ENCODE measurements at regions not wholly inside any gene's neighbourhood (a gene's known extent, or its start where the extent isn't known, plus 50 kb on each side); places are given as distances from the start of the nearest gene placed in this dataset.
"Not testable (repeated sequence)": the region's sequence is repeated elsewhere in the genome, so short reads cannot be mapped to it uniquely, and the experiment has no call there.

DNA sequence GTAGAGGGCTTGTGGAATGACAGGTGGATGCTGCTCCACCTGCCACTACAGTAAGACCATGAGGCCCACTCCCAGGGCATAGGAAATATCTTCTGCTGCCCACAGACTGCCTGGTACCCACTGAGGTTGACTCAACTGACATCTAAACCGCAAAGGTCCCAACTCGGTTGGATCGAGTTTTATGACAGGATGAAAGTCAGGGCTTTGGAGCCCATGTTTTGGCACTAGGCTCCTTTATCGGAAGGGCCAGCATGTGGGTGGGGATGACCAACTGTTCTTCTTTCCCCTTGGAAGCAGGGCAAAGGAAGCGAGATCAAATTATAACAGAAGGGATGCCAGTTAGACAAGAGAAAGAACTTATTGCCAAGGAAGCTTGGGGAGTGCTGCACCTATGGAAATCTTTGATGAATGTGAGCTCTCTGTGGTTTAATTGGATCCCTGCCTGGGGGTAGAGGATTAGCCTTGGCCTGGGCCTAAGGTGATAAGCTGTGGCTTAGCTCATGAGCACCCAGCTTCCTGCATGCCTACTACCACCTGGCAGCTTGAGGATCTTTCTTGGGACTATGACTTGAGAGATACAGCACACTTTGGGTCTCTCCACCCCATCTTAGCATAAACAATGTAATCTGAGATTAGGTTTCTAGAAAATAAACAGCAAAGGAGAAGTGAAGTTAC lies 121.8 kb downstream of the KCNA5 start:
- DNase-seq (ENCODE audit: low read depth, low spot score) = no peak

- peak; percentile 90 for DNase-seq (ENCODE audit: low read depth, low spot score)
Measured at GRCh38 chr12:5166976-5167375, 123.3 kb downstream of the KCNA5 start.

GRCh38 chr12:5168148-5168547 lies 124.5 kb downstream of the KCNA5 start:
- no peak for DNase-seq (ENCODE audit: low read depth, low spot score)

GRCh38 chr12:5170844-5171243 lies 127.2 kb downstream of the KCNA5 start:
- DNase-seq (ENCODE audit: low read depth, low spot score) = no peak

DNA sequence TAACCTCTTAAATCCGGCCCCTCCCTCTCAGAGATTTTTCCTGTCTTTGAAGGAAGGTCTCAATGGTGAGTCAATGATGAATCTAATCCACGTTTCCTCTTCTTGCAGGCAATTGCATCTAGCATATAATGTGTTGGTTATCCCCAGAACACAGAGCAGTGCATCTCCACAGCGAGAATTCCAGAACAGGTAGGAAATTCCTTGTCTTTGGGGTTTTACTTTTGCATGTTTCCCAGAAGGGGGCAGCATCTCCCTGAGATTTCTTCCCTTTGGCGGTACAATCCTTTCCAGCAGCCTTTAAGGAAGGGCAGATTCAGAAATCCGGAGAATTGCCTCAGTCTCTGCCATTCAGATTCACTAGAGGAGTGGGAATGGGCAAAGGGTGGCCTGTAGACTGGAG lies 128.0 kb downstream of the KCNA5 start:
- DNase-seq (ENCODE audit: low read depth, low spot score) = peak; percentile 78

- DNase-seq (ENCODE audit: low read depth, low spot score) = no peak
Measured at GRCh38 chr12:5172886-5173285, 129.2 kb downstream of the KCNA5 start.

DNA sequence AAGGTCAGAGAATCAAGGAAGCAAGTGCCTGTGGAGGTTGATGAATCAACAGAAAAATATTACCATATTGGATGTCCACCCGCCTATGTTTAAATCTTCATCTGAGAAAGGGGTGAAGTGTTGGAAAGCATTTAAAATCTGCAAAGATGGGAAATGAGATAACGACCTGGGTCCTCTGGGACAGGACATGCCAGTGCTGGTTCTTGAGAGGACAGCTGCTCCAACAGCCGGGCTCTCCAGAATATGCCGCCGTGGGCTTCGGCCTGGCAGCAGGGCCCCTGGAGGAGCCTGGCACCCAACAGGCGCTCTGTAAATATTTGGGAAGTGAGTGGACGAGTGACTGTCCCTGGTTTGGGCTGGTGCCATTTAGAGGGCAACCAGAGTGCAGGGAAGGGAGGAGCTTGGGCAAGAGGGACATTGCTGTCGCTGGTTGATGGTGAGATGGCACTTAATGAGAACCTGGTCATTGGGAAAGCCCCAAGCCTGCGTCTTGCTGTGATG lies 129.9 kb downstream of the KCNA5 start:
- DNase-seq (ENCODE audit: low read depth, low spot score) = no peak

DNA sequence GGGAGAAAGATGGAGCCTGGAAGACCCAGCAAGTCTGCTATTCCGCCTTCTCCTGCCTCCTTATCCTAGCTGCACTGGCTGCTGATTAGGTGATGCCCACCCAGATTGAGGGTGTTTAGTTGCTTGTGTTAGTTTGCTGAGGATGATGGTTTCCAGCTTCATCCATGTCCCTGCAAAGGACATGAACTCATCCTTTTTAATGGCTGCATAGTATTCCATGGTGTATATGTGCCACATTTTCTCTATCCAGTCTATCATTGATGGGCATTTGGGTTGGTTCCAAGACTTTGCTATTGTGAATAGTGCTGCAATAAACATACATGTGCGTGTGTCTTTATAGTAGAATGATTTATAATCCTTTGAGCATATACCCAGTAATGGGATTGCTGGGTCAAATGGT lies 131.7 kb downstream of the KCNA5 start:
- DNase-seq (ENCODE audit: low read depth, low spot score) = not testable (repeated sequence)

DNA sequence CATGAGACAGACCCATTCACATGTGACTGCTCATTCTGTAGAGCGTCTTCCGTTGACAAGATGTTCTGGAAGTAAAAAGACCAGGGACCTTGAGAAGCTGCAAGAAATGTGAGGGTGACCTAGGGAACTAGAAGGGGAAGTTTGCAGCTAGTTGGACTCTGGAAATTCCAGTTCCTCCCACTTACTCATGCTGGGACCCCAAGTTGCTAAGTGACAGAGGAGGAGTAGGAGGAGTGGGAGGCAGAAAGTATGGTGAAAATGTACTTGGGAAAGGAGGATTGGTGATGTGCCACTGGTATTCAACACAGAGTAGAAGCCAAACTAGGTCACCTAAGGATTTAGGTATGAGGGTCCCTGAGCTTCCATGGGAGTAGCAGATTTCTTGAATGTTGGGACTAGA lies 132.4 kb downstream of the KCNA5 start:
- DNase-seq (ENCODE audit: low read depth, low spot score) = no peak

- no peak for DNase-seq (ENCODE audit: low read depth, low spot score)
Measured at GRCh38 chr12:5177096-5177495, 133.4 kb downstream of the KCNA5 start.

DNA sequence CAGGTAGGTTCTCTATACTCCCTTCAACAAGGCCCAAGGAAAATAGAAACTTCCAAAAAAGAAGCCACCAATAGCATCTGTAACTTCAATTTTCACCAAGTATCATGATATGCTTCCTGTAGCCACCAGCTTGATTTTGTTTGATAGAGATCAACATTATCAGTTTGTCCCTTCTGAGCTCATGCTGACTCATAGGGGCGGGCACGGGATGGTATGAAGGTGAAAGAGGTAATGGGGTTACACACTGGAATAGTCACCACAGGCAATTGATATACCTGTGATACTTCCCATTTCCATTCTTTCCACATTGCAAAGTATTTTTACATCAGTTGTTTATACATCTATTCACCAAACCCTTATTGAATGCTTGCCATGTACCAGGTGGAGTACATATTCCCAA lies 134.1 kb downstream of the KCNA5 start:
- no peak for DNase-seq (ENCODE audit: low read depth, low spot score)

DNA sequence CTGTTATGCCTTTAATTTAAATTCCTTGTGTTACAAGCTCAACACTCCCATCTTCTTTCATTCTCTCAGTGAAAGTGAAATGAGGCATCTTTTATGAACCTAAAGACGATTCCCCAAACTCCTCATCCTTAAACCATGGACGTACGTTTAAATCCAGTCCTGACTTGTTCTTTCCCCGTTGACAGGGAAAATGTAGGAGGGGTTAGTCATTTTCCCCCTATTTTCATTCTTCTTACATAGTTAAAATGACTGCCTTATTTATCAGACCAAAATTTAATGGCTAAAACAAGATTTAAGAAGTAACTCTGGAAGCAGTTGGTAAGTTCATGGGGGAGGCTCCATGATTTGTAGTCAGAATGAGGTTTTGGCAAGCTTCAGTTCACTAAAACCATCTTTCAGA lies 134.9 kb downstream of the KCNA5 start:
- DNase-seq (ENCODE audit: low read depth, low spot score) = no peak

GRCh38 chr12:5180496-5180895 lies 136.8 kb downstream of the KCNA5 start:
- no peak for DNase-seq (ENCODE audit: low read depth, low spot score)

- DNase-seq (ENCODE audit: low read depth, low spot score) = no peak
Measured at GRCh38 chr12:5184186-5184585, 140.5 kb downstream of the KCNA5 start.

DNA sequence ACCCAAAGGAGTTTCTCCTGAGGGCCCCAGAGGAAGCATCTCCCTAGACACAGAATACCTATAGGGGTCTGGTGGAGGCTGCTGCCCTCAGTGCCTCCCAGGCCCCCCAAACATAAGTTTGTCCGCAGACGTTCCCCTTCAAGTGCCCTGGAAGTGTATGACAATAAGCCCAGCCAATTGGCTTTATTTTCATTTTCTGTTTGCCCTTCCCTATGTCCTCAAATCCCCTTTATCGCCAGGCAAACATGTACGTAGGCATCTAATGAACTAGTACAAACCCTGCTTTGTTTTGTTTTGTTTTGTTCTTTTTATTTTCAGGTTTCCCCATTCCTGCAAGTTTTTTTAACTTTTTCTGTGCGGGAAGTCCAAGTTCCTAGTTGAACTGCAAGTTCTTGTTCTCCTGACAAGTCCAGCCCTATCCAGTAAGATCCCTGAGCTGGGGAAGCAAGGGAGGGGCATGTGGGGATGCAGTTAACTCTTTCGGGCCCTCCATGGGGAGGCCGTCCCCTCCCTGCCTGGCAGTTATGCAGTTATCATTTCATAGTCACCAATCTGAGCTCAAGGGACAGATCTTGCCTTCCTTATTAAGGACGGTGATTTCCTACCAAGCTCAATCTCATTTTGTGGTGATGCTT lies 141.9 kb downstream of the KCNA5 start:
- no peak for DNase-seq (ENCODE audit: low read depth, low spot score)

DNA sequence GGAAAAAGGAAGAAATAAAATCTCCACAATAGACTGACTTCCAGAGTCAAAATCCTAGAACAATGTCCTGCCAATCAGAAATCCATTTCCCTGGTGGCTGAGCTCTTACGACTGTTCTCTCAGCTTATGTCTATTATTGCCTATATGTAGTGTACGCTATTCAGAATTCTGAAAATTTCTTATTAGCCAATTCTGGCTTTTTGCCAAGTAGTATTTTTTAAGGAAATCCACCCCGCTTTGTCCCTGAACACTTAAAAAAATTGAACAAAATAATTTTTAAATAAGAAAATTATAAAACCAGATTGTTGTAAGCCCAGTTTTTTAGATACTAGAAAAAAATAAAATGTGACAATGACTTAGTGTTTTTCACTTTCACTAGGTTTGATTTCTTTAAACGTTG lies 143.0 kb downstream of the KCNA5 start:
- no peak for DNase-seq (ENCODE audit: low read depth, low spot score)

DNA sequence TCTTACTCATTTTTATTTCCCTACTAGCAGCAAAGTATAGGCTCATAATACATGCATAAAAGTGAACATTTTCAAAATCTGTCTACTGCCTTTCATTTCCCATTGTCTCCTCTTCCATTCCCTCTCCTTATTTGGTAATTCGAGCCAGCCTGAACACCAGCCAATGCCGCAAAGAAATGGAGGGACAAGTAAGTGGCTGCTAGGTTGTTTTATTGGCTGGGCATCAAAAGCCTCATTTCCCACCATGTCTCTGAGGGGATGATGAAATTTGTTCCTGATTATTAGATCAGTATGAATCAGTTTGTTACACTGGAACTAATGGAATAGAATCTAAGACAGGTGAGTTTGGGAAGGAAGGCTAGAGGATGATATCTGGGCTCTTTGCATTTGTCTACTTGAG lies 143.5 kb downstream of the KCNA5 start:
- DNase-seq (ENCODE audit: low read depth, low spot score) = no peak

- DNase-seq (ENCODE audit: low read depth, low spot score) = no peak
Measured at GRCh38 chr12:5188472-5188871, 144.8 kb downstream of the KCNA5 start.

DNA sequence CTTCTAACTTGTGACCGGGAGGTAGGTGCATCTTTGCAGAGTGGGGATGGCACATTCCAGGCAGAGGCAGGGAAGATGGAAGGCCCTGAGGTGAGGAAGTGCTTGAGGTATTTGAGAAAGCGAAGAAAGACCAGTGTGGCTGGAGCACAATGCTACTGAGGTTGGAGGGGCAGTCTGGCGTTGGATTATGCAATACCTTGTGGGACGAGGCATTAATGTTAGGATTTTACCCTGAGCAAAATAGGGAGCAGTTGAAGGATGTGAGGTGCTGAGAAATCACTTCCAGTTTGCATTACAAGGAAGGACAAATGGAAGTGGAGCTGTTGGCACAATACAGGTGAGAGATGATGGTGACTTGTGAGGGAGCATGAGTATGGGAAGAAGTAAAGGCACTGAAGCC lies 145.5 kb downstream of the KCNA5 start:
- DNase-seq (ENCODE audit: low read depth, low spot score) = no peak

- no peak for DNase-seq (ENCODE audit: low read depth, low spot score)
Measured at GRCh38 chr12:5191803-5192538, 148.3 kb downstream of the KCNA5 start.

- no peak for DNase-seq (ENCODE audit: low read depth, low spot score)
Measured at GRCh38 chr12:5192726-5193125, 149.0 kb downstream of the KCNA5 start.

- DNase-seq (ENCODE audit: low read depth, low spot score) = no peak
Measured at GRCh38 chr12:5194306-5194705, 150.6 kb downstream of the KCNA5 start.

DNA sequence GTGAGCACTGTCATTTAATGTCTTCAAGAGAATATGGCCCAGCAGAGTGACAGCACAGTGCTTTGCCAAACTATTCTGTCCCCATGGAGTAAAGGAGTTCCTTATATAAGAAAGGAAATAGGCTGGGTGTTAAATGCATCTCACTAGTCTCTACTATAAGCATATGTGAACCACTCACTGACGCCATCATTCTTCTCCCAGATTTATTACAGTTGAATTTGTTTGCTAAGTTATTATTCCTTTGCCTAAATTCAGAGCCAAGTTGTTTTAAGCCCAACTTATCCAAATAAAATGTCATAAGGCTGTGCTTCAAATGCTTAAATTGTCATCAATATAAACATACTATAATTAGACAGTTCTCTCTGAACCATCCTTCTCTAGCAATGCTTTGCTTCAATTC lies 151.6 kb downstream of the KCNA5 start:
- no peak for DNase-seq (ENCODE audit: low read depth, low spot score)
